Mesodermal cell (in vitro differentiated cells): ENCODE measurements at regions not wholly inside any gene's neighbourhood (a gene's known extent, or its start where the extent isn't known, plus 50 kb on each side); places are given as distances from the start of the nearest gene placed in this dataset.
"Not testable (repeated sequence)": the region's sequence is repeated elsewhere in the genome, so short reads cannot be mapped to it uniquely, and the experiment has no call there.

Experiments used
- H3K27ac ChIP-seq: 2 replicates; pipeline ENCODE4 v1.7.0; 2013; ENCODE audit warnings: mild to moderate bottlenecking, low read depth, low read length, moderate library complexity; ENCODE audit not compliant: severe bottlenecking
- H3K36me3 ChIP-seq: 2 replicates; pipeline ENCODE4 v1.7.1; 2013; ENCODE audit warnings: mild to moderate bottlenecking, low read length, moderate library complexity; ENCODE audit not compliant: control insufficient read depth, insufficient read depth
- H3K4me1 ChIP-seq: one replicate; pipeline ENCODE4 v1.7.1; 2013; ENCODE audit warnings: mild to moderate bottlenecking, low read length; ENCODE audit not compliant: insufficient read depth, control insufficient read depth, poor library complexity, severe bottlenecking
- H3K4me3 ChIP-seq: 2 replicates; pipeline ENCODE4 v1.7.0; 2013; ENCODE audit warnings: low read length, control low read depth, mild to moderate bottlenecking; ENCODE audit not compliant: insufficient read depth, poor library complexity, severe bottlenecking; ENCODE audit errors: extremely low read depth
- H3K9me3 ChIP-seq: 2 replicates; pipeline ENCODE4 v1.7.1; 2013; ENCODE audit warnings: mild to moderate bottlenecking, low read length, moderate library complexity; ENCODE audit not compliant: control insufficient read depth
- WGBS, 2 experiments: methylation state at CpG; one replicate each; pipeline ENCODE4 v1.1.5; 2013; ENCODE audit warnings: missing lambda C conversion rate in 2 of 2; ENCODE audit not compliant: insufficient coverage in 2 of 2; 5-methylcytosine and 5-hydroxymethylcytosine counted together

GRCh38 chr7:65225422-65226006 lies 148.1 kb upstream of the ZNF92 start:
- Histone ChIP-seq H3K4me3 (no peak overlapping the region), H3K4me1 (no peaks in the 10 kb centered on the region), H3K36me3 (no peaks in the 10 kb centered on the region), H3K9me3 (no peaks in the 10 kb centered on the region), H3K27ac (no peak overlapping the region)
- WGBS, 2 experiments = 92 to 98% methylated on average over 2 to 4 of the region's 6 CpGs

GRCh38 chr7:65222655-65223054 lies 151.0 kb upstream of the ZNF92 start:
- H3K4me3 ChIP-seq = no peak overlapping the region
- WGBS, 2 experiments = 68 to 100% methylated on average over 1 to 2 of the region's 4 CpGs
- no peak overlapping the region for H3K27ac ChIP-seq
- H3K9me3 ChIP-seq = no peaks in the 10 kb centered on the region
- no peaks in the 10 kb centered on the region for H3K4me1 ChIP-seq
- H3K36me3 ChIP-seq = no peaks in the 10 kb centered on the region

- no peaks in the 10 kb centered on the region for H3K4me1 ChIP-seq
- H3K27ac ChIP-seq = no peak overlapping the region
- no peak overlapping the region for H3K4me3 ChIP-seq
- H3K9me3 ChIP-seq = no peaks in the 10 kb centered on the region
- H3K36me3 ChIP-seq = no peaks in the 10 kb centered on the region
- no CpG with 5 or more reads among the region's 3 CpGs for WGBS, 2 experiments
Observed at GRCh38 chr7:65221683-65222082, 152.0 kb upstream of the ZNF92 start.

DNA sequence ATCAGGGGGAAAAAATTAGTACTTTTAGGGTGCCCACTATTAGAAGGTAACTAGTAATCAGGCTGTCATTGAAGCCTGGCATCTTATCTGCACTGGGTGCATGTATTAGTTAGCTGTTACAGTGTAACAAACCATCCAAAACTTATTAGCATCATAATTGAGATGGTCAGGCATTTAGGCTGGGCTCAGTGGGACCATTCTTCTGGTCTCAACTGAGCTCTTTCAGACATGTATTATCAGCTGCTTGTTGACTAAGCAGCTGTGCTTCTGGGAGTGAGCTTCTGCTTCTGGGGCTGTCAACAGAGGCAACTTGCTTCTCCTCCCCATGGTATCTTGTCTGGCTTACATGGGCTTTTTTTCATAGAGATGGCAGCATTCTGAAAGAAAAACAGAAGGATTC lies 154.0 kb upstream of the ZNF92 start:
- Histone ChIP-seq H3K9me3 (no peaks in the 10 kb centered on the region), H3K4me3 (no peak overlapping the region), H3K27ac (no peak overlapping the region), H3K4me1 (no peaks in the 10 kb centered on the region), H3K36me3 (no peaks in the 10 kb centered on the region)

DNA sequence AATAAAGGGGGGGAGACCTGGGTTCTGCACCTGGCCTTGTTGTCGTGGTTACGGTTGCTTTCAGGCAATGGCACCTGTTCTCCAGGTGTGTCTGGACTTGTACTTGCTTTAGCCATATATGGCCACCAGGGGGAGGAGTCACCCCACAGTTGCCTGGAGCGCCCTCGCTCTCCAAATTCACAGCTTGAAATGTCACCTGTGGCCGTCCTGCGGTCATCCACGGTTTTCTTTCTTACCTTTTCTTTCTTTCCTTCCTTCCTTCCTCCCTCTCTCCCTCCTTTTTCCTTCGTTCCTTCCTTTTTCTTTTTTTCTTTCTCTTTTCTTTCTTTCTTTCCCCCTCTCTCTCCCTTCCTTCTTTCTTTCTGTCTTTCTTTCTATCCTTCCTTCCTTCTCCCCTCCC lies 157.2 kb upstream of the ZNF92 start:
- WGBS, 2 experiments = 6 to 21% methylated on average over 7 to 8 of the region's 8 CpGs
- H3K4me3 ChIP-seq = no peak overlapping the region
- no peaks in the 10 kb centered on the region for H3K36me3 ChIP-seq
- H3K27ac ChIP-seq = no peak overlapping the region
- H3K4me1 ChIP-seq = no peaks in the 10 kb centered on the region
- no peaks in the 10 kb centered on the region for H3K9me3 ChIP-seq

DNA sequence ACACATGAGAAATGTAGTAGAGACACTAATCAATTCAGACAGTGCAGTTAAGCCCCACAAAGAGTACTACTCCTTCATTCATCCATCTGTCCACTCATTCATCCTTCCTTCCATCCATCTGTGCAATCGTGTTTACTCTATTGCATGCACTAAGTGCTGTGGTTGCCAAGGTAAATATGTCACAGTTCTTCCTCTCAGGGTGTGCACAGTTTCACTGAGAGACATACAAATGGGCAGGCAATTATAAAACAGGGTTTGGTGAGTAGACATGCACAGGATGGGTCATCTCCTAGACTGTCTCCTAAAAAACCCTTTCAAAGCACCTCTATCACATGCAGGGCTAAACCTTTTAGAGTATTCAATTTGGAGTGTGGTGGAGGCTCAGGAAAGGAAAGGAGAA lies 160.4 kb upstream of the ZNF92 start:
- not testable (repeated sequence) for H3K36me3 ChIP-seq, H3K4me3 ChIP-seq, H3K27ac ChIP-seq, H3K9me3 ChIP-seq, H3K4me1 ChIP-seq
- no CpG with 5 or more reads among the region's 1 CpG for WGBS, 2 experiments

DNA sequence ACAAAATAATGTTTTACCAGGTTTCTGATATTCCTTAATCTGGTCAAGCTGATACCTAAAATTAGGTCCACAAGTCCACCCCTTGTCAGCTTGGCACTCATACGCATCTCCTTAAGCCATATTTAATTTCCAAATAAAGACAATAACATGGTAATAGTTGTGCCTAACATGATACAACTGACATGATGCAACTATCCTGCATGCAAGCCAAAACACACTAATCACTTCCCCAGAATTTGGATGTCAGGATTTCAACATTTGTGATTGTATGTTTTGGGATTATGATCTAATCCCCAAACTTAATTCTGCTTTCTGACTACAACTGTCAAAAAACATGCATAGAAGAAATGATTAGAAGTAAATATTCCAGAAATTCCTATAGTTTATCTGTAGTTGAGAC lies 174.4 kb upstream of the ZNF92 start:
- not testable (repeated sequence) for H3K36me3 ChIP-seq, H3K4me3 ChIP-seq, H3K9me3 ChIP-seq, H3K27ac ChIP-seq, H3K4me1 ChIP-seq
- no CpG with 5 or more reads among the region's 1 CpG for whole genome bisulfite sequencing, 2 experiments

DNA sequence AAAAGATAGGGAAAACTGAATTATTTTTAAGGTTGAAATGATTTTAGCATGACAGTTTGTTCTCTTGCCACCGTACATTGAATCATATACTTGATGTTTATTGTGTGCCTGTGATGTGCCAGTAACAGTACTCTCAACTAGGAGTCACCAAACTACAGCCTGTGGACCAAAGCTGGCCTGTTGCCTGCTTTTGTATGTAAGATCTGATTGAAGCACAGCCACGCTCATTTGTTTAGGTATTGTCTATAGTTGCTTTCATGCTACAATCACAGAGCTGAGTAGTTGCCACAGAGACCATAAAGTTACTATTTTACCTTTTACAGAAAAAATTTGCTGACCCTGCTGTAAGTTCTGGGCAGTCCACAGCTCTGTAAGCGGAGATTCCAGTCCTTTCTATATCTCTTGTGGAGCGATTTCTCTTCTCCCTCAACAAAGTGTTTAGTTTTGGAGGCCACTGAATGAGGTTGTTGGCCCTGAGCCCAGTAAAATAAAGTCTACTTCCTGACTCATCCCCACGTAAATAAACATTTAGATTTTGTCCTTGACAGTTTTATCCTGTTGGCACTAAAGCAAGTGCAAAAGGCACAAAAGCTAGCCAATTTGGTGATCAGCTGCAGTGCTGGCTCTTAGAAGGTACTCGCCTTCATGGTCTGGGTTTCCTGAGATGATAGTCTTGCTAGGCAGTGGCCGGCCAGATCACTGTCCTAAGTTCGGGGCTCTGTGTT lies 180.2 kb upstream of the ZNF92 start:
- H3K36me3 ChIP-seq, H3K9me3 ChIP-seq, H3K27ac ChIP-seq, H3K4me3 ChIP-seq, H3K4me1 ChIP-seq: not testable (repeated sequence)
- WGBS, 2 experiments = no CpG with 5 or more reads among the region's 8 CpGs

- not testable (repeated sequence) for H3K4me3 ChIP-seq, H3K9me3 ChIP-seq, H3K4me1 ChIP-seq, H3K36me3 ChIP-seq, H3K27ac ChIP-seq
- no CpG with 5 or more reads among the region's 5 CpGs for WGBS, 2 experiments
Observed at GRCh38 chr7:65177041-65177440, 170.6 kb upstream of the ERV3-1 start.

- no CpG with 5 or more reads among the region's 3 CpGs for WGBS, 2 experiments
- H3K4me1 ChIP-seq, H3K36me3 ChIP-seq, H3K27ac ChIP-seq, H3K9me3 ChIP-seq, H3K4me3 ChIP-seq: not testable (repeated sequence)
Observed at GRCh38 chr7:65150105-65150504, 143.6 kb upstream of the ERV3-1 start.

DNA sequence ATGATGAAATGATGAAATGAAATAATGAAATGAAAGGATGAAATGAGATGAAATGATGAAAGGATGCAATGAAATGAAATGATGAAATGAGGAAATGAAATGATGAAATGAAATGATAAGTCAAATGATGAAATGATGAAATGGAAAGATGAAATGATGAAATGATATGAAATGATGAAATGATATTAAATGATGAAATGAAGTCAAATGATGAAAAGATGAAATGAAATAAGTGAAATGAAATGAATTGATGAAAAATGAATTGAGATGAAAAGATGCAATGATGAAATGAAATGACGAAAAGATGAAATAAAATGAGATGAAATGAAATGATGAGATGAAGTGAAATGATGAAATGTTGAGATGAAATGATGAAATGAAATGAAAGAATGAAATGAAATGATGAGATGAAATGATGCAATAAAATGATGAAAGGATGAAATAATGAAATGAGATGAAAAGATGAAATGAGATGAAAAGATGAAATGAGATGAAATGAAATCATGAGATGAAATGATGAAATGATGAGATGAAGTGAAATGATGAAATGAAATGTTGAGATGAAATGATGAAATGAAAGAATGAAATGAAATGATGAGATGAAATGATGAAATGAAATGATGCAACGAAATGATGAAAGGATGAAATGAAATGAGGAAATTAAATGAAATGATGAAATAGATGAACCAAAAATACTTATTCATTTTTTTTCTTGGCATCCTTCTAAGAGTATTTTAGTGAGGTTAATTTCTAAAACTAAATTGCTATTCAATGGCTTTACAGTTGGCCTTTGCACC lies 139.8 kb upstream of the ERV3-1 start:
- H3K27ac ChIP-seq, H3K9me3 ChIP-seq, H3K4me1 ChIP-seq, H3K4me3 ChIP-seq, H3K36me3 ChIP-seq: not testable (repeated sequence)
- WGBS, 2 experiments = 89% methylated on average over 1 of the region's 2 CpGs; no CpG with 5 or more reads in 1 of the 2 experiments
